COR-L47 (cell line): ENCODE measurements at regions not wholly inside any gene's neighbourhood (a gene's known extent, or its start where the extent isn't known, plus 50 kb on each side); places are given as distances from the start of the nearest gene placed in this dataset.

ENCODE experiments used
- DNase-seq: peaks from one replicate; lab custom pipeline; 2025; lab: John Stamatoyannopoulos, UW

DNA sequence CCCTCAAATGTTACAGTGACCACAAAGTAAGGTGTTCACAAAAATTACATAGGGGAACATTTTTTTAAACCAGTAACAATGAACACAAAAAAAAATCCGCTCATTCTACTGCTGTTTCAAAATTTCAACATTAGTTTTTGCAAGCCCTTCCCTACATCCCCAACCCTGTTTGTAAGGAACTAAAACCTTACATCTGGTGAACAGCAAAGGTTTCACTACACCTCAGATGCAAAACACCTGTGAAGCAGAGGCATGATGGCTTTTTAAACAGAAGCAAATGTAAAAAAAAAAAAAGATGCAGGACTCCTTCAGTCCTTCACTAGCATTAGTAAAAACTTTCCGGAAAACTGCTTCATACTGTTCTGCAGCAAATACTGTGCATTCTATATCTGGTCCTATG lies 50.0 kb upstream of the API5 start:
- DNase-seq = no peak
